GM18505 (cell line): ENCODE measurements at regions not wholly inside any gene's neighbourhood (a gene's known extent, or its start where the extent isn't known, plus 50 kb on each side); places are given as distances from the start of the nearest gene placed in this dataset.
A peak's percentile ranks its signal among the peaks of the same experiment; 100 is the strongest.

ENCODE experiments used
- ATAC-seq: cut with Tn5 transposase; IDR thresholded peaks from one replicate; pipeline ENCODE4 v1.9.1; 2021; ENCODE audit not compliant: unreplicated experiment
- POLR2A ChIP-seq: IDR thresholded peaks from 4 replicates; pipeline ENCODE4 v1.6.1; 2011; ENCODE audit warnings: borderline replicate concordance; ENCODE audit not compliant: insufficient read depth, insufficient read length; ENCODE audit errors: extremely low read depth

- TF ChIP-seq POLR2A, result no peak
- ATAC-seq, result no peak
Observed at GRCh38 chr4:146099585-146099984, 75.9 kb upstream of the LSM6 start.

- peak; percentile 61 for ATAC-seq
- TF ChIP-seq POLR2A, result peak; percentile 54
Observed at GRCh38 chr4:146098978-146099377, 76.5 kb upstream of the LSM6 start.

DNA sequence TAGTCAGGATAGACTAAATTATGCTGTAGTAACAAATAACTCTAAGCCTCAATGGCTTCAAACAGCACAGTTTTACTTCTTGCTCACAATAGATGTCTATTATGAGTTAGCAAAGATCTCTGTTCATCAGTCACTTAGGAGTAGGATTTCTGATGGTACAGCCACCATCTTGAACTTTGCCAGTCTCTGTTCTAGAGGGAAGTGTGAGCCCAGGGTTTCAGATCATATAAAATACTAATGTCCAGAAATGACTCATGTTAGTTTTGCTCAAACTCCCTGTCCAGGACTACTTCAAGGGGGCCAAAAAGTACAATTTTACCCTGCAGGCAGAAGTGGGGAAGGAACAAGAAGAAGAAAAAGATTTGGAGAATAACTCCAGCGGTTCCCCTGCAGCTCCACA, 77.1 kb upstream of the LSM6 start:
- no peak for TF ChIP-seq POLR2A
- ATAC-seq, result peak; percentile 77

DNA sequence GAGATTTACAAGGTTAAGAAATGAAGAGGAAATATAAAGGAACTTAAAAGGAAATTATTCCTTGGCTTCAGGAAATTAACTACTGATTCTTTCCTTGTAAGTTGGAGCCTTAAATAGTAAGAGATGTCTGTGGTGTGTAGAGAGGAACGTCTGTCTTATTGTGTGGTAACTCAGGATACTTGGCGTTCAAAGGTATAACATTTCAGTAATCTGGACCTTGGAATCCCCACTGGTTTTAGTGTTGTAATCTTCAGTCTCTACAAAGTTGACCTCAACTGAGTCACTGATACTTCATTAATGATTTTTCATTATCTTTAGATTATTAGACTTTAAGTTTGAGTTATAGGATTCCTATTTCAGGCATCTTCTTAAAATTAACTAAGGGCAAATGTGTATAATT, 79.1 kb upstream of the LSM6 start:
- no peak for TF ChIP-seq POLR2A
- no peak for ATAC-seq

DNA sequence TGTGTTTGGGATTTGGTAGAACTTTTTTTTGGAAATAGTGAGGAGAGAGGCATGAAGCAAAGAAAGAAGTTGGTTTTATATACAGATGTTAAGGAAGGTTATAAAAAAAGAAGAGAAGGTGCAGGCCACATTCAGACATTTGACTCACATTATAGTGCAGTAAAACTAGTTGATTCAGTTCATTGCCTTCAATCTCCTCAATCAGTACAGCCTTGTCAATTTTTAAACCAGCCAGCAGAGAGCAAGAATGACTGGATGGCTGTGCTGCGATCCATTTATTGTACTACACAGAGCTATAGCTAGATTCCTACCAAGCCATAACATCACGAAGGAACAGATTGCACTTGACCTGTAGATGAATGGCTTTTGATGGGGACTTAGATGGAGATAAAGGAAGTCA, 79.7 kb upstream of the LSM6 start:
- no peak for TF ChIP-seq POLR2A
- no peak for ATAC-seq

- ATAC-seq, result no peak
- TF ChIP-seq POLR2A, result no peak
Observed at GRCh38 chr4:146095091-146095690, 80.3 kb upstream of the LSM6 start.

- ATAC-seq, result no peak
- no peak for TF ChIP-seq POLR2A
Observed at GRCh38 chr4:146088690-146089089, 86.8 kb upstream of the LSM6 start.

GRCh38 chr4:146087856-146088255, 87.7 kb upstream of the LSM6 start:
- TF ChIP-seq POLR2A, result no peak
- ATAC-seq, result no peak

GRCh38 chr4:146076081-146076480, 99.4 kb upstream of the LSM6 start:
- no peak for ATAC-seq
- no peak for TF ChIP-seq POLR2A

GRCh38 chr4:146073517-146073916, 102.0 kb upstream of the LSM6 start:
- ATAC-seq, result no peak
- TF ChIP-seq POLR2A, result no peak

- no peak for TF ChIP-seq POLR2A
- ATAC-seq, result no peak
Observed at GRCh38 chr4:146072376-146072775, 103.1 kb upstream of the LSM6 start.

- no peak for TF ChIP-seq POLR2A
- no peak for ATAC-seq
Observed at GRCh38 chr4:146071390-146071789, 104.1 kb upstream of the LSM6 start.

DNA sequence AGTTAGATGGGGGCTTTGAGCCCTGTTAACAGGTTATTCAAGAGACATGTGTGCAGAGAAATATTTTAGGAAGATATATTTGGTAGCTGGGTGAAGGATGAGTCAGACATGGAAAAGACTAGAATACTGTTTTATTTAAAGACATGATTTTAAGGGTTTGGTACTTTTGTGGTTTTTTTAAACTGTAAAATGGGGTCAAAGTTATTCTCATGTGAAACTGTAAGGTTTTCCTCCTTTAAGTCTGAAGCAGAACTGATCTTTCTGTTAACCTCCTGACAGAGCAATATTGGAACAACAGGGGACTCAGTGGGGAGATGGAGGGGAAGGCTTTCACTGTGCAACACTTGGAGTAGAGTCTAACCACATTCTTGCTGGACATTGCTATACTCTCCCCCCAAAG, 112.4 kb upstream of the LSM6 start:
- ATAC-seq, result no peak
- no peak for TF ChIP-seq POLR2A

DNA sequence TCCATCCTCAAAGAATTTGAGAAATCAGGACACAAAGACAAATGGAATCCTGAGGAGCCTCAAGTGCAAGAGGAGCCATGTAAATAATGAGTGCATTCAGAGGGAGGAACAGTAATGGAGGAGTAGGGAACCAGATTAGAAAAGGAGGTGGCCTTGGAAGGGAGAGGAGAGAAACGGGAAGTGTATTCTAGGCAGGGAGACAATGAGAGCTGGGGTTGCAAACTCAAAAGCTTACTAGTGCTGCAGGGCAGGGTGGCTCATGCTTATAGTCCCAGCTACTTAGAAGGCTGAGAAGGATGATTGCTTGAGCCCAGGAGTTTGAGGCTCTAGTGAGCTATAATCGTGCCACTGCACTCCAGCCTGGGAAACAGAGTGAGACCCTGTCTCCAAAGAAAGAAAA, 113.2 kb upstream of the LSM6 start:
- no peak for TF ChIP-seq POLR2A
- no peak for ATAC-seq
